GM21423 (cell line): ENCODE measurements at regions not wholly inside any gene's neighbourhood (a gene's known extent, or its start where the extent isn't known, plus 50 kb on each side); places are given as distances from the start of the nearest gene placed in this dataset.

Experiments
- ATAC-seq: cut with Tn5 transposase; IDR thresholded peaks from one replicate; pipeline ENCODE4 v1.9.1; 2021; ENCODE audit warnings: mild to moderate bottlenecking, moderate library complexity; ENCODE audit not compliant: unreplicated experiment

GRCh38 chr1:38477811-38478210, 381.8 kb downstream of the RRAGC start:
- no peak for ATAC-seq

DNA sequence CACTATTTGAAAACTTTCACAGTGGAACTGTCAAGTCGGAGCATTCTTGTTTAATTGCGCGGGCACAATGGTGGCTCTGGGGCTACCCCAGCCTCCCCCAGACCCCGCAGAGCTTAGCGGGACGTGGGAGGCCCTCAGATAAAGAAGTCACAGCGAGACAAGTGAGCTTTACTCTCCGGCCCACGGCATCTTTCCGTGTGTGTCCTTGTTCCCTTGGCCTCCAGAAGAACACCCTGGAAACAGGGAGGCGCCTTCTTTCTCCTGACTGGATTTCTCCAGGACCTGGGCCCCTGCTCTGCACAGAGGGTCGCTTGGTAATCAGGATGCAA, 382.8 kb downstream of the RRAGC start:
- ATAC-seq, result no peak

DNA sequence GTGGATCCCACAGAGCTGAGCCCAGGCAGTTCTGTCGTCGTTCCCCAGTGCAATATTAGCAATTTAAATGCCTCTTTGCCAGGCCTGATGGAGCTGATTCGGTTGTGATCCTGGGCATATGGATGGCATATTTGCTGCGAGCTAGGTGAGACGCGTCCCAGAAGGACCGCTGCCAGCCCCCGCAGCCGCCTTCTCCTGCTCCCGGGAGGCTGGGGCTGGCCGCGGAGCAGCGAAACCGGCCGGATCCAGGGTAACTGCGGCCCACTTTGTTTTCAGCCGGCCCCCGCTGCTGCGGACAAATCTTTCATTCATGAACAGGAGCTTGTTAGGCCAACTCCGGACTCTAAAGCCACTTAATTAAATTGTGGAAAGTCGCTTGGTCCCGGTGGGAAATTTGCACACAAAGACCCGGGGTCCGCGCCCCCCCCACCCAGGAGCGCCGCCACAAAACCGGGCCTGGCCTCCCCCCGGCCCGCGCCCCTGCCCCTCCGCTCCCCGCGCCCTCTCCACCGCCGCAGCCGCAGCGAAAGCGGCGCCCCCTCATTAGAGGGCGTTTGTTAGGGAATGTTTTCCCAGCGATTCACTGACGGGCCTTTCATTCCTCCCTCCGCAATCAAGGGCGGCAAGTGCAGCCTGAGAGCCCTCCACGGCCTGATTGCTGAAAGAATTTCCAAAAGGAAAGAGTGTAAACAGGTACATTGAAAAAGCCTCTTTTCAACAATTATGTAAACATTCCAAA, 383.3 kb downstream of the RRAGC start:
- ATAC-seq, result no peak

DNA sequence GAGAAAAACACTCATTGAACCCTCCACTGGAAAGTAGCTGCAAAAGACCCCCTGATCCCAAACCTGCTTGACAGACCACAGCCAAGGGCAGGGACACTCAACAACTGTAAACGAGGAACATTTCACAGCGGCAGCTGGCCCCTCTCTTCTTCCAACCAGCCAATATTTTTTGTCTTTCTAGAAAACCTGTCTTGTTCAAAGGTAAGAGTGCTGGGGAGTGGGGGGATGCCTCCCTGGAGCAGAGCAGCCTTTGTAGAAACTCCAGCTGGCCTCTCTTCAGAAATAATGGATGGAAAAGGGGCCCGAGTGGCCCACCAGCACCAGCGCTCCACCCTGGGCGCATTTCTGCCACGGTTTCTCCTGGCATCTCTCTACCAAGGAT, 384.0 kb downstream of the RRAGC start:
- no peak for ATAC-seq

DNA sequence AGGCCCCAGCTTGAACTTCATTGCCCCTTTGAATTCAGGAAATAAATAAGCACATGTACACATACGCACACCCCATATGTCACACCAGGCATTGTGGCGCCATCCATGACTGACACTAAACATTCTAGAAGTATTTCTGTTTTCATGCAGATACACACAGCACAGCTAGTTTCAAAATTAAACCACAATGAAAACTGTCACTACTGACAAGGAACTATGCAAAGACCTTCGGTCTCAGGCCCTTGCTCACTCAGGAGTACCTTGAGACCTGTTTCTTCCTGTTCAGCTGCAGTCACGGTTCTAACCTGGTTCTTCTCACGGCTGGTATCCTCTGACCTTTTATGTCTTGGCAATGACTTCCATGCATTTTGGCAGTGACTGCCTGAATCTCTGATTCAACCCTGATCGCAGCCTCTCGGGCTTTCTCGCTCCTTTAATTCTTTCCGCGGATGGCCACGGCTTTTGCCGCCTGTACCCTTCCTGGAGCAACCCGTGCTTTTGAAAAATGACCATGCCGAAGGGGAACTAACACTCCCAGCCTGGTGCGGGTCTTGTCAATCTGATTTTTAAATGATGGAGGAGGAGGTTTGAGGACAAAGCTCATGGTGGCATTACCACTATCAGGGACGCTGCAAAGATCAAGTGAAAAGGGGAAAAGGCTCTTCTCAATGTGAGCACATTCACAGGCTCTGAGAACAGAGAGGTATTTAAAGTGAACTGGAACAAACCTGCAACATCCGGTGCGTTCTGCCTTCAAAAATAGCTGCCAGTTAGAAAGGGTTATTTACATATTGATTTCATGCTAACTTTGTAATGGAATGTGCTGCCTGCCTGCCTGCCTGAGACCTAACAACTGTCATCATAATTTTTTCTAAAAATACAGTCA, 384.6 kb downstream of the RRAGC start:
- peak; percentile 84 for ATAC-seq

DNA sequence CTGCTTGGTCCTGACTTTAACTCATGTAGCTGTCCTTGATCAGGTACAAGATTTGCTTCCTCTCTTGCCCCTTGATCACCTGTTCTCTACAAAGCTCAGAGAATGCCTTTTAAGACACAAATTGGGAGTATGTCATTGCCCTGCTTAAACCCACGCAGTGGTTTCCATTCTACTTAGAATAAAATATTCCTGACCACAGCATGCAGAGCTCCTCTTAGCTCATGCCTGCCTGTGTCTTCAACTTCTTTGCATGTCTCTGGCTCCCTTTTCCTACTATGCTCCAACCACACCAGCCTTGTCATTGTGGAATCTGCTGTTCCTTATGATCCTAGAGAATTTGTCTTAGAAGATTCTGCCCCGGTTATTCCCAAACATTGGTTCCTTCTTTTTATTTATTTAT, 393.1 kb downstream of the RRAGC start:
- no peak for ATAC-seq

DNA sequence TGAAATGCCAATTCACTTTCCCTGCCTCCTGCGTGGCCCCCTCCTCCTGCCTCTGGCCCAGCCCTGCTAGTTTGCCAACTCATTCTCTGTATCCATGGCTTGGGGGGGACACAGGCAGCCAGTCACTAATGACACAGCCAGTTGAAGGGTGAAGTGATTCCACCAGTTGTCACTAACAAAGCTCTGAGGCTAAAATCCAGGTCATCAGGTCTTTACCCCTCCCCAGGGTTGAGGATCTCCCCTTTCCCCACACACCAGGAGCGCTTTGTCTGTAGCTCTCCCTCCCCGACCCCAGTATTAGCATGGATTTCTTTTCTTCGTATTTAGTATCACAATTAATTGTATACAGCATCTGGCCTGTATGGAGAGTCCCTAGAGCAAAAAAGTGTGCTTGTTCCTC, 394.1 kb downstream of the RRAGC start:
- no peak for ATAC-seq

DNA sequence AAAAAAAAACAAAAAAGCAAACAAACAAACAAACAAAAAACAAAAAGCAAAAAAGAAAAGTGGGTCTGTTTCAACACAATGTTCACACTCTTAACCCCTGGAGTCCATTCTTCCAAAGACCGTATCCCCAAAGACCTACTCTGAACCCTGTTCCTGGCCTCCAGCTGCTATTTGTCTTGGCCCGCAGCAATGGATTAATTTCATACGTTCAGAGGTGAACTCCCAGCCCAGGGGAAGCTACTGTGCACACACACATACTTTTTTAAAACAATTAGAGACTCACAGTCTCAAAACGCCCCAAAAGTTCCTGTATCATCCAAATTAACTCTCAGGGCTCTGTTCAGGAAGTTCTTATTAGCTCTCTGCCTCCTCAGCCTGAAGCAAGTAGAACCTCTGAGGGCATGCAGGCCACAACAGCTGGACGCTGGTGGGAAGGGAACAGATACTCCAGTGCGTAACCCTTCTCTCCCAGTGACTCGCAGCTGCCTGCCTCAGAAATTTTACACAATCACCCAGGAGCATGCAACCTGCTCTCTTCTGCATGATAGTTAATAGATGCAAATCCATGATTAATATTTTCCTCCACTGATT, 395.4 kb downstream of the RRAGC start:
- ATAC-seq, result no peak

- no peak for ATAC-seq
Observed at GRCh38 chr1:38463074-38463473, 396.5 kb downstream of the RRAGC start.

DNA sequence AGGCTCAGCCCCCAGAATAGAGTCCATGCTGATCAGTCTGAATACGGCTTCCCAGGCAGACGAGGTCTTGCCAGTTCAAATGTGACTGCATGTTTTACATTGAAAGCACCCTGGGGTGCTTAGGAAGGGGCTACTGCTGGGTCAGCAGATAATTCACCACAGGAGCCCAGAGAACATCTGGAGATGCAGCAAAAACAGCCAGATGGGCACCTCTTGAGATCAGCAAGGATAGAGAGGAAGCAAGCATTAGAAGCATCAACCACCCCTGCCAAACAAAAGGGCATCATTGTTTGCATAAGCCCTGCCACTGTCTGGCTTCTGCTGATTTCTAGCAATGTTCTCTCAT, 403.1 kb downstream of the RRAGC start:
- ATAC-seq, result no peak

- no peak for ATAC-seq
Observed at GRCh38 chr1:38455829-38456530, 403.6 kb downstream of the RRAGC start.

DNA sequence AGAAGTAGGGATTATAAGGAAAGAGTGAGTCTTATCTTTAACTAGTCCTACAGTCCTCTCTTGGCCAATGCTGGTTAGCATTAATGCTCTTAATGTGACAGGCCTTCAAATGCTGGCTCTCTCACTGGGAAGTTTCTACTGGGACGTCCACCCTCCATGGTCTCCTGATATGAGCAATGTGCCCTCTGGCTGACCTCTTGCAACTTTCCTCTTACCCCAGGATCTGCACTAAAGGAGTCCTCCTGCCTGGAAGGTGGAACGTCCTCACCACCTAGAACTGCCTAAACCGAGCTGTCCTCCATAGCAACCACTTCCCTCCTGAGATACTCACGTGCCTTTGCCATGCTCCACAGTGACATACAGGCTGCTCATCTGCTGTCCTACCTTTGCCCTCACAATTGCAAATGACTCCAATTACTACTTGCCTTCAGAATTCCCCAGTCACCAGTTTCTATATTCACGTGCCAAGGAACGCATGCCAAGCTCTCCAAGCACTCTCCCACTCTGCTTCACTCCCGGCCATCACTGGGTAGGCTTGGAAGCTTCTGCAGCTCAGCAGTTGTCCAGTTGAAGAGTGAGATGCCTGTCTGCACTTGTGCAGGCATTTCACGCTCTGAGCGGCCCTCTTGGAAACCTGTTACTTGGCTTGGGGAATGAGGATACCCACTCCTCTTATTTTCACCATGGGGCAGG, 404.7 kb downstream of the RRAGC start:
- ATAC-seq, result no peak

GRCh38 chr1:38454236-38454635, 405.3 kb downstream of the RRAGC start:
- ATAC-seq, result no peak

- no peak for ATAC-seq
Observed at GRCh38 chr1:38452246-38452645, 405.7 kb upstream of the POU3F1 start.

- no peak for ATAC-seq
Observed at GRCh38 chr1:38451541-38451993, 405.0 kb upstream of the POU3F1 start.

DNA sequence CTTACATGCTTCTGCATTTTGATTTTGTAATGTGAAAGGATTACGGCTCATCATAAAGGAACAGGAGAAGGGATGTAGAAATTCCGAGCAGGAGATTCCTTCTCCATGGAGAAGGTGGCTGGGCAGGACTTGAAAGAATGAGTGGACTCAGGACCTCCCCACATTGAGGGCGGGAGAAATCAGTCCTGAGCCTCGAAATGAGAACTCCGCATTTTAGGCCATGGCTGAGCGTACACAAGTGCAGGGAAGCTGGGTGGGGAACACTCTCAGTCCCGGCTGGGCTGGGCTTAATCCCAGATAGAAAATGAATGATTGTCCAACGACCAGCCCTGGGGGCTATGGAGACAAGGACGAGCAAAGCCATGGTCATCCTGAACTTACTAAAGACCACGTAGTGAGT, 402.3 kb upstream of the POU3F1 start:
- ATAC-seq, result no peak

- ATAC-seq, result no peak
Observed at GRCh38 chr1:38446936-38447335, 400.3 kb upstream of the POU3F1 start.

DNA sequence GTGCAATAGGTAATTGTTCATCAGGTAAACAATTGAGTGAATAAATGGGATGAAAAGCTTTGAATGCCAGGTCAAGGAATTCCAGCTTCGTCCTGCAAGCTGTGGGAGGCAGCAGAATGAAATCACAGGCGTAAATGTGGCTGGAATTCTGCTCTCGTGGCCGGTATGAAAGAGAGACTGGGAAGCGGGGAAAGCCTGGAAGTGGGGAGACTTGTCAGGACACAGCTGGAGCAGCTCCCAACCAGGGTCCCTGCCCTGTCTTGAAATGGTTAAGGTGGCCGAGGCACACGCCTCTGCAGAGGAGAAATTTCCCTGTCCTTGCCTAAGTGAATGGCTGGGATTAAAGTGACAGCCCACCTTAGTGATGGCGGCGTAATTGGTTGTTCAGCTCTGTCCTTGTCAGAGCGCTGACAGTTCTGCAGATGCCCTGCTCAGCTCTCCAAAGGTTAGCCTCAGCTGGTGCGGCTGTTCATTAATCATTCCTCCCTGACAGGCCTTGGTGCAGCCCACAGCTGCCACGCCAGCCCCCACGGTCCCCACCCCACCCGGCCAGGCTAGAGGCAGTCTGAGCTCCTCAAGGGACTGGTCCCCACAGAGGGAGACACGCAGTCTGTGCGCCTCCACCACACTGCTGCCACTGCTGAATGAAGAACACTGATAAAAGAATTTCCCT, 398.3 kb upstream of the POU3F1 start:
- ATAC-seq, result no peak

GRCh38 chr1:38444311-38444710, 397.7 kb upstream of the POU3F1 start:
- no peak for ATAC-seq

- no peak for ATAC-seq
Observed at GRCh38 chr1:38440402-38440801, 393.8 kb upstream of the POU3F1 start.
